ENCODE measurements at regions not wholly inside any gene's neighbourhood (a gene's known extent, or its start where the extent isn't known, plus 50 kb on each side); places are given as distances from the start of the nearest gene placed in this dataset.
A peak's percentile ranks its signal among the peaks of the same experiment; 100 is the strongest.
"Not testable (repeated sequence)": the region's sequence is repeated elsewhere in the genome, so short reads cannot be mapped to it uniquely, and the experiment has no call there.

GRCh38 chr4:159828687-159829086 is 725.8 kb downstream of the RAPGEF2 start:
- no peak for DNase-seq (ENCODE audit: low read depth in 2 of 2)

- DNase-seq (ENCODE audit: low read depth in 2 of 2), result no peak
These were observed 726.3 kb downstream of the RAPGEF2 start for GRCh38 chr4:159829184-159829583.

DNA sequence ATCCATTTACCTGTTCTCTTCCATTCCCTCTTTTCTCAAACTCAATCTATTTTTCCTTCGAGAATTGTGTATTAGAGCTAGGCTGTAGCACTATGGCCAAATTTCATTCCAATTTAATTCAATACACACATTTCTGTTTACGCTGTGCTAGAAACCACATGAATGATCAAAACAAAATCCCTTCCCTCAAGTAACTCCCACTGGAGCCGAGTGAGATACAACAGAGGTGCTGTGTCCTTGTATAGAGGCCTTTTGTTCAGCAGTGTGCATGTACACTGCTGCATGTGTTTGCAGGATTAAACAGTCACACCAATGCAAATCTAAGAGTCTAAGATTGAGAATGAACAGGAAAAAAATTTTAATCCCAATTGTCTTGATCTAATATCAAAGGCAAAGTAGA is 734.2 kb downstream of the RAPGEF2 start:
- DNase-seq (ENCODE audit: low read depth in 2 of 2), result no peak

DNA sequence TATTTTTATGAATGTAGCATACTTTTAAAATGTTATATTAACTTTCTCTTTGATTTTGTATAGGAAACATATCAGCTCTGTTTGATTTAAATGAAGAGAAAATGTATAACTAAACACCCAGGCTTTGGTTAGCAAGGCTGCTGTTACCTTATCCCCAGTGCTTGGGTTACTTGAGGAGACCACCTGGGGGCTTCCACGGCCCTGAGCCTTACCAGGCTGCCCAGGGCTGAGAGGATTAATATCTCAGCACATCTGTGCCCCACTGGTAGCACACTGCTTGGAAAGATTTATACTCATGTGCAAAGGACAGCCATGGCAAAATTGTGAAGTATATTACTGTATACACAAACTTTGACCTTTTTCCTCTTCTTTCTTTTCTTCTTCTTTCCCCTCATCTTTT is 752.9 kb downstream of the RAPGEF2 start:
- DNase-seq (ENCODE audit: low read depth in 2 of 2), result no peak

DNA sequence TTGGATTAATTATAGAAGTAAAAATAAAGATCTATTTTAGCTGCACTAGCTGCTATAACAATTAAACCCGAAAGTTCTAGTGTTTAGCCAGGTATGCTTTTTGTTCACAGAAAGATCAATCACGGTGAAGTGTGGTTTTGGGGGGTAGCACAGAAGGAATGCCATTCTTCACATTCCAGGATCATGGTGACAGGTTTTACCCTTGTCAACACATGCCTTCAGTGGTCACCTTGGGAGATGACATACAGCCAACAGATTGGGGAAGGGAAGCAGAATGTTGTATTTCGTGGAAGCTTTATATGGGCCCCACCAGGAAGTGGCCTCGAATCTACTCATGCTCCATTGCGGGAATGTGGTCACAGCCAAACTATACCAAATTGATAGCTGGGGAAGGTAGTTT is 753.6 kb downstream of the RAPGEF2 start:
- DNase-seq (ENCODE audit: low read depth in 2 of 2), result no peak

DNA sequence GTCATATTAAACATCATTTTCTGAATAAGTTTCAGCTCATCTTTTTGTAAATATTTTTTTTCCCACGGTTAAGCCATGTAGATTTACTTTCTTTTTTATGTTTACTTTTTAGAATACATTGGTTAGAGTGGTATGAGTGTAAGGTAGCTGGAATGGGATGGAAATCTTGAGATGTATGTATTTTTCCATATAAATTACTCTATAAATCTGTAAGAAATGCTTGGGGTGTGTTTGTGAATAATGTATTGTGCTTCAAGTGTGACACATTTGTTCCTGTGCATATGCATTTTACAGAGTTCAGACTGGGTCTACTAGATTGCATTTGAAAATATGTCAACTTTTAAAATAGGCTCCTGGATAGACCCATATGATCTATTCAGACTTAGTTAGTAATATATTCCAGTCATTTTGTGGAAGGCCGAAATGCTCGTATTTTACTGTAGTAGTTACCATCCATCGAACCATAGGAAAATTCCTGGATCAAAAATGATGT is 756.8 kb downstream of the RAPGEF2 start:
- no peak for DNase-seq (ENCODE audit: low read depth in 2 of 2)

DNA sequence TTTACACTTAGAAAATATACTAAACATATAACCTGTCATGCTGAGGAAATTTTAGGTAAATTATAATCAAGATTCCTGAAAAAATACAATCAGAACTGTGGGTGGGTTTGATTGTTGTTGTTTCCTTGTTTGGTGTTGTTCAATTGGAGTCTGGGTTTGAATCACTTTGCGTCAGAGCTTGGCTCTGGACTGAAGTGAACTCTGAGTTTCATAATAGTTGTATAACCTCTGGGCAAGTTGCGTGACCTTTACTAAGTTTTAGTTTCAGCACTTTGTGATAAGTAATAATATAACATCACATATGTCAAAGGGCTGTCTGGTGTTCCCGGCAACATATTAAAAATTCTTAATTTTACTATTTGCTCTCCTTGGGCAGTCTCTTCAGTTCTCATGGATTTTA is 758.1 kb downstream of the RAPGEF2 start:
- no peak for DNase-seq (ENCODE audit: low read depth in 2 of 2)

DNA sequence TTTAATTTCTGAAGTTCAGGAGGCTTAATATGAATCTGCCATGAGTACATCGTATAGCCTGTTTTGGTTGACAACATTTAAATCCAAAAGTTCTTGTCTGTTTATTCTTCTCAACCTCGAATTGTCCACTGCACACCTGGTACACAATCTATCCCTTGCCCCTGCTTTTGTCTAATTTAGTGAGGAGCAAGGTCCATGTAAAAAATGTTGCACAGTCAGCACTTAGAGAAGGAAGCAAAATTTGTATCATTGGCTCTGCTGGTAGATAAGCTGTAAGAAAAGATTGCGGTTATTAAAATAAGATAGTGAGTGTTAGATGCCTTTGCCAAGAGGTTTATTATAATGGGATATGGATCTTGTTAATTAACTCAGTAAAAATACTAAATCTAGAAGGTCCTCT is 761.5 kb downstream of the RAPGEF2 start:
- no peak for DNase-seq (ENCODE audit: low read depth in 2 of 2)

GRCh38 chr4:159867673-159868072 is 764.8 kb downstream of the RAPGEF2 start:
- DNase-seq (ENCODE audit: low read depth in 2 of 2), result no peak

DNA sequence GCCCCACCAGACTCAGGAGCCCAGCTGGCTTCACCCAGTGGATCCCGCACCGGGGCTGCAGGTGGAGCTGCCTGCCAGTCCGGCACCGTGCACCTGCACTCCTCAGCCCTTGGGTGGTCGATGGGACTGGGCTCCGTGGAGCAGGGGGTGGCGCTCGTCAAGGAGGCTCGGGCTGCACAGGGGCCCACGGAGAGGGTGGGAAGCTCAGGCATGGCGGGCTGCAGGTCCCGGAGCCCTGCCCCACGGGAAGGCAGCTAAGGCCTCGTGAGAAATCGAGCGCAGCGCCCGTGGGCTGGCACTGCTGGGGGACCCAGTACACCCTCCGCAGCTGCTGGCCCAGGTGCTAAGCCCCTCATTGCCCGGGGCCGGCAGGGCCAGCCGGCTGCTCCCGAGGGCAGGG is 766.1 kb downstream of the RAPGEF2 start:
- DNase-seq (ENCODE audit: low read depth in 2 of 2), result not testable (repeated sequence)

- DNase-seq (ENCODE audit: low read depth in 2 of 2), result peak in 1 of 2 experiments; percentile 2
These were observed 768.3 kb downstream of the RAPGEF2 start for GRCh38 chr4:159871141-159871540.

DNA sequence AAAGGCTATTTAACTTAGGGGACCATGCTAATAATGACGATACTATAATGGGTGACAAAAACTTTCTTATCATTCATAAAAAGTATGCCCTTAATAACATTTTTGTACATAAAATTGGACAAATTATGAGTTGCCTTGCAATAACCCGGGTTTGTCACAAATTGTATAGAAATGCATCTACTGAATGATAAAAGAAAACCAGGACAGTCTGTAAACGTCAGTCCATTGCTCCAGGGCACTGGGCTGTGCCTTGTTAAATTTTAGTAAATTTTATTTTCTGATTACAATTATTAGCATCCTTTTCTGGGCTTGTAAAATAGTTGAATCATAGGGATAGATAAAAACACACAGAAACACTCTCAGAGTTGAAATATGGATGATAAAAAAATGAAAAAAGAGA is 778.3 kb downstream of the RAPGEF2 start:
- no peak for DNase-seq (ENCODE audit: low read depth in 2 of 2)

GRCh38 chr4:159884989-159885388 is 782.1 kb downstream of the RAPGEF2 start:
- DNase-seq (ENCODE audit: low read depth in 2 of 2), result no peak

- no peak for DNase-seq (ENCODE audit: low read depth in 2 of 2)
These were observed 796.7 kb downstream of the RAPGEF2 start for GRCh38 chr4:159899596-159899995.

GRCh38 chr4:159900562-159900961 is 797.7 kb downstream of the RAPGEF2 start:
- no peak for DNase-seq (ENCODE audit: low read depth in 2 of 2)

DNA sequence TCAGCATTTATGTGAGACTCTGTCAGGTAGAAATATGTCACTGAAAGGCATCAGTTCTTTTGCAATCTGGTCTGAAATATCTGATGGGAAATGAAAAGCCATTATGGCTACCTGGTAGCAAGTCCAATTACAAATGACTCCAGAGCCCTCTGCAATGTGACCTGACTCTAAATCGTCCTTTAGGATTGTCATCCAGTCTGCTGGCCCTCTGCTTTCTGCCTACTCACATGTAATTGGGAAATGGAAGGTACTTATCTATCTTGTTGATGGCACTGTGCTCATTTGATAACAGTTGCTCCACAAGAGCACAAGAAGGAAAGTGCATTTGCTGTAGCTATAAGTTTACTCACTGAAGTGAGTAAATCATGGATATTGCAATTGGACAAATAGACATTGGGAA is 799.8 kb downstream of the RAPGEF2 start:
- DNase-seq (ENCODE audit: low read depth in 2 of 2), result no peak

- DNase-seq (ENCODE audit: low read depth in 2 of 2), result no peak
These were observed 802.0 kb downstream of the RAPGEF2 start for GRCh38 chr4:159904906-159905305.

DNA sequence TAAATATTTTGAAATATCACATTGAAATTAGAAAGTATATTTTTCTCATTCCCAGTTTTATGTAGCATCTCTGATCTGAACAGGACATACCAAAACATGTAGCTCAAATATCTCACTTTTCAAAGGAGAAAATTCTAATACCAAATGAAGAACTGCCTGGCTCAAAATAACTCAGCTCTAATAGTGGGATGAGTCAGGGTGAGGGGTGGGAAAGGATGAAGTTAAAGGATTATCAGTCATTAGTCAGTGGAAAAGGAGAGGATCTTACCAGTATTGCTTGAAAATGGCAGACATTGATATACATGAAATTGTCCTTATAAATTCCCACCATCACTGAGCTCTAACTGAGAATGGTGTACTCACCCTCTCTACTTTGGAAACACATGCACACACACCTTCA is 803.2 kb downstream of the RAPGEF2 start:
- DNase-seq (ENCODE audit: low read depth in 2 of 2), result no peak

GRCh38 chr4:159906517-159906916 is 803.6 kb downstream of the RAPGEF2 start:
- no peak for DNase-seq (ENCODE audit: low read depth in 2 of 2)

- no peak for DNase-seq (ENCODE audit: low read depth in 2 of 2)
These were observed 807.8 kb downstream of the RAPGEF2 start for GRCh38 chr4:159910721-159911120.

DNA sequence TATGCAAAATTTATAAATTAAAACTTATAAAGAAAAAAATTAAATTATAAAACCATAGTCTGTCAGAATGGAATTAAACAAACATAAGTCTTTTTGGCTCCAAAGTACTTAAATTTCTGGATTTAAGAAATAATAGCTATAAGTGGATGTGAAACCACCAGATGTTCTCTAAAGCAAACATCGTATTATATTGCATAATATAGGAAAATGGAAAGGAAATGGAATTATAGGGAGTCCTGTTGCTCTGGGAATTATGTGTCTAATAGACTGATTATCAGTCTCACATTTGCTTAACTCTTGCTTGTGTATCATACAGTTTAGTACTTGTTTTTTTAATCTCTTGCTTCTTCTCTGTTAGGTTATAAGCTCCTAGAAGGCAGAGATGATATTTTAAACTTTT is 819.2 kb downstream of the RAPGEF2 start:
- no peak for DNase-seq (ENCODE audit: low read depth in 2 of 2)

GRCh38 chr4:159925770-159926169 is 822.9 kb downstream of the RAPGEF2 start:
- no peak for DNase-seq (ENCODE audit: low read depth in 2 of 2)

GRCh38 chr4:159926871-159927270 is 824.0 kb downstream of the RAPGEF2 start:
- DNase-seq (ENCODE audit: low read depth in 2 of 2), result no peak

DNA sequence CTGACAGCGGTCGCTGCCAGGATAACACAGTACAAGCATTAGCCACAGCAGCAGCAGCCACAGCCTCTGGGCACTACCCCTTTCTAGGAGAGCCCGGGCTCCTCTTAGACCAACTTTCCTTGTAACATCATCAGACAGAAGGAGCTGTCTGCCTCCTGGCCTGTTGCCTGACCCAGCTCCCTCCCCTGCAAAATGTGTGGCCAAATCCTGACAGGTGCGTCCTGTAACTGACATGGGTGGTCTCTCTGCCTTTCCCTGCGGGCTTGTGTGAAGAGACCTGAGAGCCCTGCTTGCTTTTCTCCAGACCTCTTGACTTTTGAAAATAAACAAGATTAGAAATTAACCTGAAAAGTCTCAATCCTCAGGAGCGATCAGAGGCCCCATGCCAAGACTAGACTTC is 824.9 kb downstream of the RAPGEF2 start:
- no peak for DNase-seq (ENCODE audit: low read depth in 2 of 2)

DNA sequence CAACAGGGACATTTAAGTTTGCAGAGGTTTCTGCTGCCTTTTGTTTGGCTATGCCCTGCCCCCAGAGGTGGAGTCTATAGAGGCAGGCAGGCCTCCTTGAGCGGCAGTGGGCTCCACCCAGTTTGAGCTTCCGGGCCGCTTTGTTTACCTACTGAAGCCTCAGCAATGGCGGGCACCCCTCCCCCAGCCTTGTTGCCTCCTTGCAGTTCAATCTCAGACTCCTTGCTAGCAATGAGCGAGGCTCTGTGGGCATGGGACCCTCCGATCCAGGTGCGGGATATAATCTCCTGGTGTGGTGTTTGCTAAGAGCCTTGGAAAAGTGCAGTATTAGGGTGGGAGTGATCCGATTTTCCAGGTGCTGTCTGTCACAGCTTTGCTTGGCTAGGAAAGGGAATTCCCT is 831.7 kb downstream of the RAPGEF2 start:
- not testable (repeated sequence) for DNase-seq (ENCODE audit: low read depth in 2 of 2)
